Keratinocyte (primary cell): ENCODE measurements at regions not wholly inside any gene's neighbourhood (a gene's known extent, or its start where the extent isn't known, plus 50 kb on each side); places are given as distances from the start of the nearest gene placed in this dataset.

Experiments
- DNase-seq: peaks from one replicate; pipeline ENCODE4 v3.0.0-alpha.2; 2011; ENCODE audit warnings: low read depth, missing footprints, low spot score
- FAIRE-seq: peaks from 2 replicates; lab custom pipeline; 2011; peaks lifted over from hg19 to GRCh38; lab: Jason Lieb, UNC
- H2AFZ ChIP-seq: 2 replicates; pipeline ENCODE4 v1.6.0; 2012; ENCODE audit warnings: low read length, control low read depth, inconsistent platforms; ENCODE audit not compliant: control insufficient read depth
- H3K27ac ChIP-seq: 2 replicates; pipeline ENCODE4 v1.5.1; 2011; ENCODE audit warnings: low read length; ENCODE audit not compliant: control insufficient read depth, insufficient read depth
- H3K27me3 ChIP-seq: 3 replicates; pipeline ENCODE4 v1.6.0; 2011; ENCODE audit warnings: low read length; ENCODE audit not compliant: control insufficient read depth, insufficient read depth; ENCODE audit errors: extremely low read depth
- H3K36me3 ChIP-seq, 2 experiments: 2 replicates in 1 of 2; 3 replicates in 1 of 2; pipeline ENCODE4 v1.5.1; 2011; ENCODE audit warnings: low read length in 2 of 2, mild to moderate bottlenecking in 1 of 2; ENCODE audit not compliant: control insufficient read depth in 2 of 2, insufficient read depth in 2 of 2; ENCODE audit errors: extremely low read depth in 1 of 2
- H3K4me1 ChIP-seq: 3 replicates; pipeline ENCODE4 v1.5.1; 2011; ENCODE audit warnings: low read length; ENCODE audit not compliant: control insufficient read depth, insufficient read depth; ENCODE audit errors: extremely low read depth
- H3K4me2 ChIP-seq: 3 replicates; pipeline ENCODE4 v1.6.0; 2011; ENCODE audit warnings: low read depth, low read length; ENCODE audit not compliant: control insufficient read depth, insufficient read depth; ENCODE audit errors: extremely low read depth
- H3K4me3 ChIP-seq, 3 experiments: fragments of 200-600 bp in 1 of 3; sonication (generic) in 1 of 3; 2 replicates in 2 of 3; 3 replicates in 1 of 3; pipeline ENCODE4 v1.5.1; 2011 to 2016; ENCODE audit warnings: low read length in 3 of 3, mild to moderate bottlenecking in 3 of 3, control low read depth in 2 of 3, inconsistent platforms in 1 of 3, low read depth in 1 of 3, mixed read lengths in 1 of 3, mixed run types in 1 of 3, moderate library complexity in 1 of 3; ENCODE audit not compliant: control insufficient read depth in 2 of 3, insufficient read depth in 2 of 3; ENCODE audit errors: extremely low read depth in 1 of 3
- H3K79me2 ChIP-seq: 2 replicates; pipeline ENCODE4 v1.6.0; 2012; ENCODE audit warnings: low read length; ENCODE audit not compliant: control insufficient read depth, insufficient read depth
- H3K9ac ChIP-seq: 3 replicates; pipeline ENCODE4 v1.6.0; 2011; ENCODE audit warnings: low read length; ENCODE audit not compliant: control insufficient read depth, insufficient read depth; ENCODE audit errors: extremely low read depth
- H3K9me1 ChIP-seq: 3 replicates; pipeline ENCODE4 v1.6.0; 2011; ENCODE audit warnings: low read length; ENCODE audit not compliant: control insufficient read depth, insufficient read depth; ENCODE audit errors: extremely low read depth
- H3K9me3 ChIP-seq: 2 replicates; pipeline ENCODE4 v1.5.1; 2012; ENCODE audit warnings: low read depth, low read length; ENCODE audit not compliant: control insufficient read depth
- H4K20me1 ChIP-seq: 3 replicates; pipeline ENCODE4 v1.6.0; 2011; ENCODE audit warnings: low read length; ENCODE audit not compliant: control insufficient read depth, insufficient read depth; ENCODE audit errors: extremely low read depth
- CTCF ChIP-seq, 3 experiments: IDR thresholded peaks in 1 of 3; conservative IDR thresholded peaks in 1 of 3; optimal IDR thresholded peaks in 1 of 3; 2 replicates in 2 of 3; 3 replicates in 1 of 3; pipeline versions ENCODE3 to v1.5.1; 2011; ENCODE audit warnings: low read length in 3 of 3, mild to moderate bottlenecking in 3 of 3, moderate library complexity in 2 of 3, control low read depth in 1 of 3, inconsistent platforms in 1 of 3; ENCODE audit not compliant: insufficient read depth in 2 of 3; ENCODE audit errors: extremely low read depth in 1 of 3
- EZH2 ChIP-seq: IDR thresholded peaks from one replicate; pipeline ENCODE4 v1.6.1; 2012; ENCODE audit warnings: inconsistent platforms, mild to moderate bottlenecking, low read length, moderate library complexity
- dilution Hi-C: fragments of 300-500 bp; cut with MboI; formaldehyde crosslinking; loops from one replicate; pipeline ENCODE4 v1.7.0; 2020; ENCODE audit warnings: low sequenced_read_pairs; ENCODE audit not compliant: extremely low pct_ligation_motif_present

DNA sequence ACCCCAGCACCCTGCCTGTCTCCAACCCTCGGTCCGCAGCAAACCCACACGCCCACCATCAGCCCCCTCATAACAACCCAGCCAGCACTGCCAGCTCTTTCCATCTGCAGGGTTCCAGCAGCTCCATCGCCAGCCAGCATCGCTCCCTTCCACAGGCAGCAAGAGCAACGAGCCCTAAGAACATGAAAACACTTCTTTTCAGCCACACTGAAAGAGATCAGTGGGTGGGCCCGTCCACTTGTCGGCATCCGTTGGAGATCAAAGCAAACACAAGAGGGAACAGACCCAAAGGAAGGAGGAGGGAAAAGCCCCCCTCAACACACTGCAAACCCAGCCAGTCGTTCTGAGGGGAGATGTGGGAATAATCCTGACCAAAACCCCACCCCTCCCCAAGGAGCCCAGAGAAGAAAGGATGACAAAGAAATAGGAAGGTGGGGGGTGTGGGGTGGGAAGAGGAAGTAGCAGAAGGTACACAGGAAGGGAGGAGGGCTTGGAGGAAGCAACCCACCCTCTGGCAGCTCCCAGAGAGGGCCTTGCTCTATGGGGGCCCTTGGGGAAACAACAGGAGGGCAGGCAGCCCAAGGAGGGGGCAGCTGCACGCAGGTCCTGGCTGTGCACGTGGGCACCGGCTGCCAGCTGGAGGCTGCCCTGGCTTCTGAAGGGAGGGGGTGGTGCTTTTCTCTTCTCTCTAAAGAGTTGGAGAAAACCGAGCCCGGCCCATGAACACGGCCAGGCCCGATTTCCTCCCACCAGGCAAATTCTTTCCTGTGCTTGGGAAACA is 473.6 kb upstream of the PROK2 start:
- Histone ChIP-seq H3K27ac (no peak overlapping the region), H3K4me3 (no peak overlapping the region), H3K9me3 (no peaks in the 10 kb centered on the region), H3K4me2 (no peak overlapping the region), H2AFZ (no peak overlapping the region), H3K9ac (no peak overlapping the region), H3K27me3 (peaks cover 45% of the 10 kb centered on the region), H3K36me3 (no peaks in the 10 kb centered on the region), H4K20me1 (no peaks in the 10 kb centered on the region), H3K9me1 (no peaks in the 10 kb centered on the region), H3K79me2 (no peaks in the 10 kb centered on the region), H3K4me1 (no peaks in the 10 kb centered on the region)
- TF ChIP-seq EZH2: no peak
- no peak for TF ChIP-seq CTCF (optimal IDR thresholded peaks at IDR 0.05 in 1 of 3, IDR thresholded peaks at IDR 0.05 in 1 of 3, conservative IDR thresholded peaks at IDR 0.05 in 1 of 3; ENCODE audit: extremely low read depth in 1 of 3, insufficient read depth in 2 of 3, low read length in 3 of 3)
- no peak for DNase-seq
- dilution Hi-C loops: no loop called here
- FAIRE-seq: no peak

DNA sequence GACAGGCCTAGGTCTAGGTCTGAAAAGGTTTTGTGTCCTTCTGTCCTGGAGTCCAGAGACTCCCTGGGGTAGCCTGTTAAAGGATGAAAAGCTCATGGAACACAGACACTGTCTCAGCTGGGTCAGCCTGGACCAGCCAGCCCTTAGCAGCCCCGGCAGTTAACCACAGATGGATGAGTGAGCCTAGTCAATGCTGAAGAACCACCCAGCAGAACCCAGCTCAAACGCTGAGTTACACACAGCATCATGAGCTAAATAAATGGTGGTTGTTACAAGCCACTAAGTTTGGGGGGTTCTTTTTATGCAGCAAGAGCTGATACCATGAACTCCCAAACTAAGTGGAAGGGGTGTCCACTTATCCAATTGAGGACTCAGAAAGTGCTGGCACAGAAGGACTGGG is 472.8 kb upstream of the PROK2 start:
- H3K9ac ChIP-seq: no peak overlapping the region
- FAIRE-seq (no peak), DNase-seq (no peak)
- no peak overlapping the region for H3K4me3 ChIP-seq
- dilution Hi-C loops: no loop called here
- H3K9me1 ChIP-seq: no peaks in the 10 kb centered on the region
- no peaks in the 10 kb centered on the region for H3K4me1 ChIP-seq
- no peaks in the 10 kb centered on the region for H3K36me3 ChIP-seq
- no peak overlapping the region for H2AFZ ChIP-seq
- no peaks in the 10 kb centered on the region for H3K79me2 ChIP-seq
- no peaks in the 10 kb centered on the region for H3K9me3 ChIP-seq
- no peak overlapping the region for H3K27ac ChIP-seq
- no peaks in the 10 kb centered on the region for H4K20me1 ChIP-seq
- peaks cover 47% of the 10 kb centered on the region for H3K27me3 ChIP-seq
- TF ChIP-seq CTCF (optimal IDR thresholded peaks at IDR 0.05 in 1 of 3, IDR thresholded peaks at IDR 0.05 in 1 of 3, conservative IDR thresholded peaks at IDR 0.05 in 1 of 3; ENCODE audit: extremely low read depth in 1 of 3, insufficient read depth in 2 of 3, low read length in 3 of 3): no peak
- TF ChIP-seq EZH2: no peak
- no peak overlapping the region for H3K4me2 ChIP-seq
